ENCODE measurements at regions not wholly inside any gene's neighbourhood (a gene's known extent, or its start where the extent isn't known, plus 50 kb on each side); places are given as distances from the start of the nearest gene placed in this dataset.
"Not testable (repeated sequence)": the region's sequence is repeated elsewhere in the genome, so short reads cannot be mapped to it uniquely, and the experiment has no call there.

DNA sequence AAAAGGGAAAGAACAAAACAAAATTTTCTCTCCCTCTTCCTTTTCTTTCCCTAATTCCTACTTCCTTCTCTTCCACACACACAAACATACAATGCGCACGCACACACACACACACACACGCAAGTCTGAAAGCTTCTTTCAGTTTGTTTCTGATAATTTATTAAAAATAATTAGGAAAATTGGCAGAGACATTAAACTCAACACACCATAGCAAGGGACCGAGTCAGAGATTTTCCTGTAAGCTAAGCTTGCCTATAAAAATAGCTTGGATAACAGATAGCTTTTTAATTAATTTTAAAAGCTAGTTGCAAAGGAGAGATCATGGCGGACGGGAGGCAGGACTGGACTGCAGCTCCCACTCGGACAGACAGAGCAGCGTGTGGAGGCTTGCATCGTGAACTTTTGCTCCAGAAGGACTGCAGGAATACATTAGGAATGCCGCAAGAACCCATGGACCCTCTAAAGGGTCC is 92.6 kb upstream of the MAPK10 start:
- H3K27ac ChIP-seq = peak overlapping the region in 1 of 2 donors; percentile 68
- no peaks in the 10 kb centered on the region for H3K9me3 ChIP-seq
- no peaks in the 10 kb centered on the region for H3K27me3 ChIP-seq
- no peaks in the 10 kb centered on the region for H3K4me1 ChIP-seq
- H3K36me3 ChIP-seq = no peaks in the 10 kb centered on the region
- intact Hi-C loops (cut with DNase I; ENCODE audit: low total_unique reads) = no loop called here
- DNase-seq (ENCODE audit: low spot score in 2 of 2) = no peak
- TF ChIP-seq POLR2AphosphoS5 (IDR thresholded peaks at IDR 0.05) (no peak), POLR2A (IDR thresholded peaks at IDR 0.05) (no peak), CTCF (IDR thresholded peaks at IDR 0.05) (no peak)
- H3K4me3 ChIP-seq = peak overlapping the region; percentile 7 to 50 (median 20)

DNA sequence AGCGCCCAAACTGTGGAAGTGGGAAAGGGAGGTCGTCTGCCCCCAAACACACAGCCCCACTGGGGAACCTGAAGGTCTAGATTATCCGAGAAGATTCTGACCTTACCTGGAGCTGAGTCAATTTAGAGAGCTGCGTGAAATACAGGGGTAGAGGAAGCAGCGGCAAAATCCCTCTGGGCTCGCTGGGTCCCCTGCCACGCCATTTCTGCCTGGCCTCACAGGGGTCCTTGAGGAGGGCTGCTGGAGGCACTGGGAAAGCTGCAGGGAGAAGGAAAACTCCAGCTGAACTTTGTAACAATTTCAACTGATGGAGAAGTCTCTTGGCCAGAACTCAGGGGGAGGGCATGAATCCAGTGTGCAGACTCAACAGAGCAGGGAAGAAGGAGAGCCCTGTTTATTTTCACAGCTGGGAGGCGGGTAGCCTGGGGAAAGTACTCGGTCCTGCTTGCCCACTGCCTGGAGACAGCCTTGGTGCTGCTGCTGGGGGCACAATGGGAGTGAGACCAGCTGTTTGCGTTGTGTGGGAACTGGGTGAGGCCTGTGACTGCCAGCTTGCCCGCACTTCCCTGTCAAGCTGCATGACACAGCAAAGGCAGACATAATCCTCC is 93.2 kb upstream of the MAPK10 start:
- H3K27ac ChIP-seq = peak overlapping the region in 1 of 2 donors; percentile 68
- intact Hi-C loops (cut with DNase I; ENCODE audit: low total_unique reads) = no loop called here
- no peak for TF ChIP-seq POLR2A (IDR thresholded peaks at IDR 0.05)
- no peak for TF ChIP-seq POLR2AphosphoS5 (IDR thresholded peaks at IDR 0.05)
- no peak for TF ChIP-seq CTCF (IDR thresholded peaks at IDR 0.05)

DNA sequence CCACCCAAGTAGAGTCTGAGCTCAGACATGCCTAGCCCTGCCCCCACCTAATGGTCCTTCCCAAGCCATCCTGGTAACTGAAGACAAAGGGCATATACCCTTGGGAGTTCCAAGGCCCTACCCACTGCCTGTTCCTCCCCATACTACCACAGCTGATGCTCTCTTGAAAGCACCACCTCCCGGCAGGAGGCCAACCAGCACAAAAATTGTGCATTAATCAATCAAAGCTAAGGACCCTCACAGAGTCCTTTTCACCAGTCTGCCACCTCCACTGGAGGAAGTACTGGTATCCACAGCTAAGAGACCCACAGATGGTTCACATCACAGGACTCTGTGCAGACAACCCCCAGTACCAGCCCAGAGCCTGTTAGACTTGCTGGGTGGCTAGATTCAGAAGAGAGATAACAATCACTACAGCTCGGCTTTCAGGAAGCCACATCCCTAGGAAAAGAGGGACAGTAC is 93.8 kb upstream of the MAPK10 start:
- intact Hi-C loops (cut with DNase I; ENCODE audit: low total_unique reads); H3K4me1 ChIP-seq; DNase-seq (ENCODE audit: low spot score in 2 of 2); H3K36me3 ChIP-seq; H3K9me3 ChIP-seq; H3K27me3 ChIP-seq; H3K4me3 ChIP-seq: not testable (repeated sequence)
- H3K27ac ChIP-seq = peak overlapping the region in 1 of 2 donors; percentile 68

More for the DNA sequence above, 93.2 kb upstream of the MAPK10 start:
- Histone ChIP-seq H3K27me3 (no peaks in the 10 kb centered on the region), H3K4me1 (no peaks in the 10 kb centered on the region), H3K9me3 (no peaks in the 10 kb centered on the region), H3K4me3 (peak overlapping the region; percentile 7 to 50 (median 20)), H3K36me3 (no peaks in the 10 kb centered on the region)
- no peak for DNase-seq (ENCODE audit: low spot score in 2 of 2)

GRCh38 chr4:86461849-86462248 is 102.0 kb upstream of the MAPK10 start:
- Histone ChIP-seq H3K4me1 (no peaks in the 10 kb centered on the region), H3K27me3 (no peaks in the 10 kb centered on the region), H3K27ac (no peak overlapping the region), H3K36me3 (no peaks in the 10 kb centered on the region), H3K9me3 (no peaks in the 10 kb centered on the region), H3K4me3 (no peak overlapping the region)
- no peak for DNase-seq (ENCODE audit: low spot score in 2 of 2)
- intact Hi-C loops (cut with DNase I; ENCODE audit: low total_unique reads) = no loop called here
- TF ChIP-seq CTCF (IDR thresholded peaks at IDR 0.05) (no peak), POLR2AphosphoS5 (IDR thresholded peaks at IDR 0.05) (no peak), POLR2A (IDR thresholded peaks at IDR 0.05) (no peak)

GRCh38 chr4:86472377-86473019 is 112.6 kb upstream of the MAPK10 start:
- TF ChIP-seq POLR2AphosphoS5 (IDR thresholded peaks at IDR 0.05) = no peak
- no peak for TF ChIP-seq CTCF (IDR thresholded peaks at IDR 0.05)
- TF ChIP-seq POLR2A (IDR thresholded peaks at IDR 0.05) = no peak
- intact Hi-C loops (cut with DNase I; ENCODE audit: low total_unique reads) = no loop called here
- no peak overlapping the region for H3K27ac ChIP-seq

GRCh38 chr4:86478151-86478550 is 116.0 kb upstream of the PTPN13 start:
- H3K9me3 ChIP-seq; H3K36me3 ChIP-seq; H3K27me3 ChIP-seq; H3K4me1 ChIP-seq; H3K27ac ChIP-seq; H3K4me3 ChIP-seq; intact Hi-C loops (cut with DNase I; ENCODE audit: low total_unique reads); DNase-seq (ENCODE audit: low spot score in 2 of 2): not testable (repeated sequence)

More at GRCh38 chr4:86472377-86473019, 112.6 kb upstream of the MAPK10 start:
- H3K4me3 ChIP-seq = no peak overlapping the region
- H3K36me3 ChIP-seq = no peaks in the 10 kb centered on the region
- no peak for DNase-seq (ENCODE audit: low spot score in 2 of 2)
- no peaks in the 10 kb centered on the region for H3K27me3 ChIP-seq
- H3K4me1 ChIP-seq = no peaks in the 10 kb centered on the region
- H3K9me3 ChIP-seq = no peaks in the 10 kb centered on the region
